Astrocyte (in vitro differentiated cells and primary cell): ENCODE measurements at regions not wholly inside any gene's neighbourhood (a gene's known extent, or its start where the extent isn't known, plus 50 kb on each side); places are given as distances from the start of the nearest gene placed in this dataset.

Source experiments
- EZH2 ChIP-seq: IDR thresholded peaks from 2 replicates; pipeline ENCODE4 v1.6.1; 2012; ENCODE audit warnings: mild to moderate bottlenecking, low read length, inconsistent platforms; ENCODE audit not compliant: insufficient read depth
- TF ChIP-seq, protein P1 (sequence below): IDR thresholded peaks from 2 replicates; pipeline ENCODE4 v1.5.1; 2011; ENCODE audit warnings: low read depth, mild to moderate bottlenecking, inconsistent platforms, low read length, moderate library complexity; ENCODE audit not compliant: insufficient read depth

DNA sequence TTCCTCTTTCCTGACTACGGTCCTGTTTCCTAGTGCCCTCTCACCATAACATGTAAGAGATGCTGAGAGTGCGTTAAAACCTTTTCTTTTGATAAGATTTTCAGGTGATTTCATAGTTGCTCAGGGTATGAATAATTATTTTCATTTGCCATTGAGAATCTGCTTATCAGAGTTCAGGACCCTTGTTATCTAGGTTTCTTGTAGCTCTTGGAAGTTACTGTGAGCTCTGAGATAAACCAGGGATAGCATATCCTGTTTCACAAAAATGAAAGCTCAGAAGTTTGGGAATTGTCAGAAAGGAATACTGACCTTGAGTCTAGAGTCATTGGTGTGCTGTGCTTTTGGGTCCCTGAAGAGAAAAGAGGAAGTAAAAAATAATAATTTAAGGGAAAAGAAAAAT, 76.8 kb upstream of the PRKG1 start:
- TF ChIP-seq, protein P1, sequence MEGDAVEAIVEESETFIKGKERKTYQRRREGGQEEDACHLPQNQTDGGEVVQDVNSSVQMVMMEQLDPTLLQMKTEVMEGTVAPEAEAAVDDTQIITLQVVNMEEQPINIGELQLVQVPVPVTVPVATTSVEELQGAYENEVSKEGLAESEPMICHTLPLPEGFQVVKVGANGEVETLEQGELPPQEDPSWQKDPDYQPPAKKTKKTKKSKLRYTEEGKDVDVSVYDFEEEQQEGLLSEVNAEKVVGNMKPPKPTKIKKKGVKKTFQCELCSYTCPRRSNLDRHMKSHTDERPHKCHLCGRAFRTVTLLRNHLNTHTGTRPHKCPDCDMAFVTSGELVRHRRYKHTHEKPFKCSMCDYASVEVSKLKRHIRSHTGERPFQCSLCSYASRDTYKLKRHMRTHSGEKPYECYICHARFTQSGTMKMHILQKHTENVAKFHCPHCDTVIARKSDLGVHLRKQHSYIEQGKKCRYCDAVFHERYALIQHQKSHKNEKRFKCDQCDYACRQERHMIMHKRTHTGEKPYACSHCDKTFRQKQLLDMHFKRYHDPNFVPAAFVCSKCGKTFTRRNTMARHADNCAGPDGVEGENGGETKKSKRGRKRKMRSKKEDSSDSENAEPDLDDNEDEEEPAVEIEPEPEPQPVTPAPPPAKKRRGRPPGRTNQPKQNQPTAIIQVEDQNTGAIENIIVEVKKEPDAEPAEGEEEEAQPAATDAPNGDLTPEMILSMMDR = no peak
- TF ChIP-seq EZH2 = no peak
